WTC11 (cell line): ENCODE measurements at regions not wholly inside any gene's neighbourhood (a gene's known extent, or its start where the extent isn't known, plus 50 kb on each side); places are given as distances from the start of the nearest gene placed in this dataset.

Experiments used
- ATAC-seq: fragments of 200-7000 bp; cut with Tn5 transposase; 2 replicates; pipeline ENCODE4 v1.10.0; 2021; ENCODE audit warnings: mild to moderate bottlenecking, moderate library complexity
- CTCF ChIA-PET: fragments of 300-600 bp; sonication (Branson Sonifier 250); formaldehyde crosslinking; loops from one replicate; lab custom pipeline; 2021; ENCODE audit warnings: antibody characterized with exemption; lab: Charles Lee
- POLR2A ChIA-PET: fragments of 350-600 bp; sonication (Branson Sonifier 250); formaldehyde crosslinking; loops from one replicate; lab custom pipeline; 2021; ENCODE audit warnings: antibody characterized with exemption; lab: Charles Lee
- DNase-seq: peaks from one replicate; pipeline ENCODE4 v3.0.0; 2021; ENCODE audit warnings: low spot score
- H3K27ac Mint-ChIP-seq: 2 replicates; pipeline ENCODE4 v1.8.0; 2021; ENCODE audit warnings: mixed read lengths
- H3K27me3 Mint-ChIP-seq: 2 replicates; pipeline ENCODE4 v1.8.0; 2021; ENCODE audit warnings: low read depth, mild to moderate bottlenecking, moderate library complexity, mixed read lengths
- H3K36me3 Mint-ChIP-seq: 2 replicates; pipeline ENCODE4 v1.8.0; 2021; ENCODE audit warnings: mixed read lengths
- H3K4me1 Mint-ChIP-seq: 2 replicates; pipeline ENCODE4 v1.8.0; 2022; ENCODE audit warnings: mixed read lengths
- H3K4me3 Mint-ChIP-seq: 2 replicates; pipeline ENCODE4 v1.8.0; 2021; ENCODE audit warnings: mild to moderate bottlenecking, moderate library complexity, mixed read lengths
- H3K9me3 Mint-ChIP-seq: 2 replicates; pipeline ENCODE4 v1.8.0; 2021; ENCODE audit warnings: mixed read lengths
- EMX1 ChIP-seq: fragments of 250-450 bp; sonication (Bioruptor Pico); IDR thresholded peaks from 2 replicates; pipeline ENCODE4 v1.8.0; 2021; ENCODE audit warnings: mild to moderate bottlenecking
- ESRRA ChIP-seq: sonication (generic); formaldehyde crosslinking; IDR thresholded peaks from 2 replicates; pipeline ENCODE4 v1.8.1; 2022; ENCODE audit warnings: mild to moderate bottlenecking, missing genetic modification reagents, borderline replicate concordance
- FOXK1 ChIP-seq: sonication (generic); formaldehyde crosslinking; IDR thresholded peaks from 2 replicates; pipeline ENCODE4 v1.8.0; 2022; ENCODE audit warnings: mild to moderate bottlenecking, moderate library complexity, missing genetic modification reagents
- KAT7 ChIP-seq: sonication (generic); formaldehyde crosslinking; IDR thresholded peaks from 2 replicates; pipeline ENCODE4 v1.8.1; 2023; ENCODE audit warnings: missing genetic modification reagents, mild to moderate bottlenecking, borderline replicate concordance
- MXD4 ChIP-seq: fragments of 250-450 bp; sonication (Bioruptor Pico); IDR thresholded peaks from 2 replicates; pipeline ENCODE4 v1.8.0; 2021; ENCODE audit warnings: mild to moderate bottlenecking, moderate library complexity, borderline replicate concordance
- MYBL2 ChIP-seq: sonication (generic); formaldehyde crosslinking; IDR thresholded peaks from 2 replicates; pipeline ENCODE4 v1.8.1; 2023; ENCODE audit warnings: mild to moderate bottlenecking, moderate library complexity, missing genetic modification reagents
- NR3C1 ChIP-seq: sonication (generic); formaldehyde crosslinking; conservative IDR thresholded peaks from 2 replicates; pipeline ENCODE4 v1.8.1; 2023; ENCODE audit warnings: low read depth, mild to moderate bottlenecking, missing genetic modification reagents
- SMAD4 ChIP-seq: sonication (generic); formaldehyde crosslinking; IDR thresholded peaks from 2 replicates; pipeline ENCODE4 v1.8.0; 2022; ENCODE audit warnings: mild to moderate bottlenecking, missing genetic modification reagents
- ZNF121 ChIP-seq: sonication (generic); formaldehyde crosslinking; IDR thresholded peaks from 2 replicates; pipeline ENCODE4 v1.8.0; 2023; ENCODE audit warnings: missing genetic modification reagents
- ZNF219 ChIP-seq: sonication (generic); formaldehyde crosslinking; IDR thresholded peaks from 2 replicates; pipeline ENCODE4 v1.8.0; 2023; ENCODE audit warnings: missing genetic modification reagents, mild to moderate bottlenecking, borderline replicate concordance
- ZNF232 ChIP-seq: sonication (generic); formaldehyde crosslinking; IDR thresholded peaks from 2 replicates; pipeline ENCODE4 v1.8.0; 2022; ENCODE audit warnings: mild to moderate bottlenecking, missing genetic modification reagents
- ZNF317 ChIP-seq: sonication (generic); formaldehyde crosslinking; IDR thresholded peaks from 2 replicates; pipeline ENCODE4 v1.8.1; 2023; ENCODE audit warnings: low read depth, mild to moderate bottlenecking, moderate library complexity, missing genetic modification reagents, borderline replicate concordance
- TF ChIP-seq, protein P1 (sequence below): sonication (generic); formaldehyde crosslinking; IDR thresholded peaks from 2 replicates; pipeline ENCODE4 v1.8.0; 2022; ENCODE audit warnings: mild to moderate bottlenecking, missing genetic modification reagents
- TF ChIP-seq, protein P2 (sequence below): sonication (generic); formaldehyde crosslinking; IDR thresholded peaks from 2 replicates; pipeline ENCODE4 v1.8.1; 2022; ENCODE audit warnings: low read depth, mild to moderate bottlenecking, moderate library complexity, missing genetic modification reagents, borderline replicate concordance
- TF ChIP-seq, protein P3 (sequence below): fragments of 200-600 bp; IDR thresholded peaks from 2 replicates; pipeline ENCODE4 v1.8.0; 2022; ENCODE audit warnings: antibody characterized with exemption
- TF ChIP-seq, protein P4 (sequence below): sonication (generic); formaldehyde crosslinking; IDR thresholded peaks from 2 replicates; pipeline ENCODE4 v1.8.0; 2023; ENCODE audit warnings: mild to moderate bottlenecking, missing genetic modification reagents
- TF ChIP-seq, protein P5 (sequence below): sonication (generic); formaldehyde crosslinking; IDR thresholded peaks from 2 replicates; pipeline ENCODE4 v1.8.0; 2022; ENCODE audit warnings: mild to moderate bottlenecking, missing genetic modification reagents
- TF ChIP-seq, protein P6 (sequence below): sonication (generic); formaldehyde crosslinking; IDR thresholded peaks from 2 replicates; pipeline ENCODE4 v1.8.1; 2023; ENCODE audit warnings: mild to moderate bottlenecking, missing genetic modification reagents, moderate library complexity
- TF ChIP-seq, protein P7 (sequence below): sonication (generic); formaldehyde crosslinking; IDR thresholded peaks from 2 replicates; pipeline ENCODE4 v1.8.1; 2023; ENCODE audit warnings: mild to moderate bottlenecking, missing genetic modification reagents, moderate library complexity
- TF ChIP-seq, protein P8 (sequence below): sonication (generic); formaldehyde crosslinking; conservative IDR thresholded peaks from 2 replicates; pipeline ENCODE4 v1.8.1; 2023; ENCODE audit warnings: mild to moderate bottlenecking, low read depth, missing genetic modification reagents, moderate library complexity

DNA sequence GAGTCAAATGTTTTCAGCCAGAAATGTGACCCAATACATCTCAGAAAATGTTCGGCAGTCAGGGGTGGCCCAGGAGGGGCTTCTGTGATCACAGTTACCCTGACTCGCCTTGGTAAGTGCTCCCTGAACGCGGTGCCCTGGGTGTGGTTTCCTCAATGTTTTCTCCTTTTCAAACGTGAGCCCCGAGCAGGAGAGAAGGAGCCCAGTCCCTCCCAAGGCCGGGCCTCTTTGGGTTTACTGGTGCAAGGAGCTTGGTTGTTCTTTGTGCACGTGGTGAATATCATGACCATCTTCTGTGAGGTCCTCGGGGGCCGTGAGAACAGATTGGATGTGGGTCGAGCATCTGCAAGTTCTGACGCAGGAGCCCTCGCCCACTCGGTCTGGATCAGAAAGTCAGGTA, 55.8 kb upstream of the VIPR2 start:
- Mint-ChIP-seq H3K27me3 (no peaks in the 10 kb centered on the region), H3K4me3 (no peak overlapping the region), H3K36me3 (no peaks in the 10 kb centered on the region), H3K9me3 (no peaks in the 10 kb centered on the region), H3K27ac (no peak overlapping the region), H3K4me1 (peaks cover 15% of the 10 kb centered on the region)
- ChIA-PET CTCF (no interaction called here), POLR2A (no interaction called here)
- ATAC-seq (no peak), DNase-seq (no peak)
- TF ChIP-seq ZNF121 (CRISPR knock-in tag) (no peak), ESRRA (CRISPR knock-in tag) (no peak), ZNF232 (CRISPR knock-in tag) (no peak)
- TF ChIP-seq, protein P1, sequence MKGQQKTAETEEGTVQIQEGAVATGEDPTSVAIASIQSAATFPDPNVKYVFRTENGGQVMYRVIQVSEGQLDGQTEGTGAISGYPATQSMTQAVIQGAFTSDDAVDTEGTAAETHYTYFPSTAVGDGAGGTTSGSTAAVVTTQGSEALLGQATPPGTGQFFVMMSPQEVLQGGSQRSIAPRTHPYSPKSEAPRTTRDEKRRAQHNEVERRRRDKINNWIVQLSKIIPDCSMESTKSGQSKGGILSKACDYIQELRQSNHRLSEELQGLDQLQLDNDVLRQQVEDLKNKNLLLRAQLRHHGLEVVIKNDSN = no peak
- TF ChIP-seq, protein P2, sequence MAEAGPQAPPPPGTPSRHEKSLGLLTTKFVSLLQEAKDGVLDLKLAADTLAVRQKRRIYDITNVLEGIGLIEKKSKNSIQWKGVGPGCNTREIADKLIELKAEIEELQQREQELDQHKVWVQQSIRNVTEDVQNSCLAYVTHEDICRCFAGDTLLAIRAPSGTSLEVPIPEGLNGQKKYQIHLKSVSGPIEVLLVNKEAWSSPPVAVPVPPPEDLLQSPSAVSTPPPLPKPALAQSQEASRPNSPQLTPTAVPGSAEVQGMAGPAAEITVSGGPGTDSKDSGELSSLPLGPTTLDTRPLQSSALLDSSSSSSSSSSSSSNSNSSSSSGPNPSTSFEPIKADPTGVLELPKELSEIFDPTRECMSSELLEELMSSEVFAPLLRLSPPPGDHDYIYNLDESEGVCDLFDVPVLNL (CRISPR knock-in tag) = no peak
- TF ChIP-seq, protein P3, sequence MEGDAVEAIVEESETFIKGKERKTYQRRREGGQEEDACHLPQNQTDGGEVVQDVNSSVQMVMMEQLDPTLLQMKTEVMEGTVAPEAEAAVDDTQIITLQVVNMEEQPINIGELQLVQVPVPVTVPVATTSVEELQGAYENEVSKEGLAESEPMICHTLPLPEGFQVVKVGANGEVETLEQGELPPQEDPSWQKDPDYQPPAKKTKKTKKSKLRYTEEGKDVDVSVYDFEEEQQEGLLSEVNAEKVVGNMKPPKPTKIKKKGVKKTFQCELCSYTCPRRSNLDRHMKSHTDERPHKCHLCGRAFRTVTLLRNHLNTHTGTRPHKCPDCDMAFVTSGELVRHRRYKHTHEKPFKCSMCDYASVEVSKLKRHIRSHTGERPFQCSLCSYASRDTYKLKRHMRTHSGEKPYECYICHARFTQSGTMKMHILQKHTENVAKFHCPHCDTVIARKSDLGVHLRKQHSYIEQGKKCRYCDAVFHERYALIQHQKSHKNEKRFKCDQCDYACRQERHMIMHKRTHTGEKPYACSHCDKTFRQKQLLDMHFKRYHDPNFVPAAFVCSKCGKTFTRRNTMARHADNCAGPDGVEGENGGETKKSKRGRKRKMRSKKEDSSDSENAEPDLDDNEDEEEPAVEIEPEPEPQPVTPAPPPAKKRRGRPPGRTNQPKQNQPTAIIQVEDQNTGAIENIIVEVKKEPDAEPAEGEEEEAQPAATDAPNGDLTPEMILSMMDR = no peak

DNA sequence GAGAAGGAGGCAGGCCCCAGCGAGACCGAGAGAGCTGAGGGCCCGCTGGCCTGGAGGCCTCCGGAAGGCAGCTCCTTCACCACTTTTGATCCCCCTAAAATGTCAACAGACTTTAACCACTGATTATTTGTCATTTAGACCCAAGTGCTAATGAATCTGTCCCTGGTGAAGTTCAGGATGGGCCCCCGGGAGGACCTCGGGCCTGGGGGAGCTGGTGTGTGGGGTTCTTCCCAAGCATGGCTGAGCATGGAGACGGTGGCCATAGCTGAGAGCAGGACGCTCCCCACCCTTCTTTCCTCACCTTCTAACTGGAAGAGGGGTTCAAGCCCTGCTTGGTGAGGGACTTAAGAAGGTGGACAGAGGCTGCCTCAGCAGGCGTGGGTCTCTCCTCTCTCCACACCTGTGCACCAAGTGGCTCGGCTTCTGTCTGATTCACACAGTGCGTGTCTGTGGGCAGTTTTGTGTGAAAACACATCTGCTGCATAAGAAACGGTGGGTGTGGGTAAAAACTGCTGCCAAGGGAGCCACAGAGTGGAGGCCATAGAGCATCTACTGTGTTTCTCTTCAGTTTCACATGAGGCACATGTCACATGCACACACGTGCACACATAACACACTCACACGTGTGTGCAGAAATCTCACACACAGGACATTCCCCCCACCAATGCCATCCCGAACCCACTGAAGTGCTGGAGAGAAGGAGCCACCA, 53.5 kb upstream of the VIPR2 start:
- Mint-ChIP-seq H3K27me3 (no peaks in the 10 kb centered on the region), H3K9me3 (no peaks in the 10 kb centered on the region), H3K36me3 (no peaks in the 10 kb centered on the region), H3K4me3 (no peak overlapping the region), H3K27ac (no peak overlapping the region), H3K4me1 (peaks cover 25% of the 10 kb centered on the region)
- ATAC-seq = no peak
- no peak for DNase-seq
- ChIA-PET POLR2A (no interaction called here), CTCF (interaction anchor here (0.7 to 1.6 kb wide), 3 partner anchors 15 to 197 kb away, joined by 3 to 4 read pairs (median 3); no protein-coding TSS in a partner anchor)
- TF ChIP-seq, protein P4, sequence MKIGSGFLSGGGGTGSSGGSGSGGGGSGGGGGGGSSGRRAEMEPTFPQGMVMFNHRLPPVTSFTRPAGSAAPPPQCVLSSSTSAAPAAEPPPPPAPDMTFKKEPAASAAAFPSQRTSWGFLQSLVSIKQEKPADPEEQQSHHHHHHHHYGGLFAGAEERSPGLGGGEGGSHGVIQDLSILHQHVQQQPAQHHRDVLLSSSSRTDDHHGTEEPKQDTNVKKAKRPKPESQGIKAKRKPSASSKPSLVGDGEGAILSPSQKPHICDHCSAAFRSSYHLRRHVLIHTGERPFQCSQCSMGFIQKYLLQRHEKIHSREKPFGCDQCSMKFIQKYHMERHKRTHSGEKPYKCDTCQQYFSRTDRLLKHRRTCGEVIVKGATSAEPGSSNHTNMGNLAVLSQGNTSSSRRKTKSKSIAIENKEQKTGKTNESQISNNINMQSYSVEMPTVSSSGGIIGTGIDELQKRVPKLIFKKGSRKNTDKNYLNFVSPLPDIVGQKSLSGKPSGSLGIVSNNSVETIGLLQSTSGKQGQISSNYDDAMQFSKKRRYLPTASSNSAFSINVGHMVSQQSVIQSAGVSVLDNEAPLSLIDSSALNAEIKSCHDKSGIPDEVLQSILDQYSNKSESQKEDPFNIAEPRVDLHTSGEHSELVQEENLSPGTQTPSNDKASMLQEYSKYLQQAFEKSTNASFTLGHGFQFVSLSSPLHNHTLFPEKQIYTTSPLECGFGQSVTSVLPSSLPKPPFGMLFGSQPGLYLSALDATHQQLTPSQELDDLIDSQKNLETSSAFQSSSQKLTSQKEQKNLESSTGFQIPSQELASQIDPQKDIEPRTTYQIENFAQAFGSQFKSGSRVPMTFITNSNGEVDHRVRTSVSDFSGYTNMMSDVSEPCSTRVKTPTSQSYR (CRISPR knock-in tag) = no peak
- TF ChIP-seq SMAD4 (CRISPR knock-in tag) (no peak), ZNF219 (CRISPR knock-in tag) (no peak), ESRRA (CRISPR knock-in tag) (no peak), MXD4 (CRISPR knock-in tag) (no peak), FOXK1 (CRISPR knock-in tag) (no peak), ZNF317 (CRISPR knock-in tag) (no peak), NR3C1 (no peak), EMX1 (CRISPR knock-in tag) (no peak), KAT7 (CRISPR knock-in tag) (no peak), MYBL2 (CRISPR knock-in tag) (no peak)
- TF ChIP-seq, protein P5, sequence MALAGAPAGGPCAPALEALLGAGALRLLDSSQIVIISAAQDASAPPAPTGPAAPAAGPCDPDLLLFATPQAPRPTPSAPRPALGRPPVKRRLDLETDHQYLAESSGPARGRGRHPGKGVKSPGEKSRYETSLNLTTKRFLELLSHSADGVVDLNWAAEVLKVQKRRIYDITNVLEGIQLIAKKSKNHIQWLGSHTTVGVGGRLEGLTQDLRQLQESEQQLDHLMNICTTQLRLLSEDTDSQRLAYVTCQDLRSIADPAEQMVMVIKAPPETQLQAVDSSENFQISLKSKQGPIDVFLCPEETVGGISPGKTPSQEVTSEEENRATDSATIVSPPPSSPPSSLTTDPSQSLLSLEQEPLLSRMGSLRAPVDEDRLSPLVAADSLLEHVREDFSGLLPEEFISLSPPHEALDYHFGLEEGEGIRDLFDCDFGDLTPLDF (CRISPR knock-in tag) = no peak
- TF ChIP-seq, protein P6, sequence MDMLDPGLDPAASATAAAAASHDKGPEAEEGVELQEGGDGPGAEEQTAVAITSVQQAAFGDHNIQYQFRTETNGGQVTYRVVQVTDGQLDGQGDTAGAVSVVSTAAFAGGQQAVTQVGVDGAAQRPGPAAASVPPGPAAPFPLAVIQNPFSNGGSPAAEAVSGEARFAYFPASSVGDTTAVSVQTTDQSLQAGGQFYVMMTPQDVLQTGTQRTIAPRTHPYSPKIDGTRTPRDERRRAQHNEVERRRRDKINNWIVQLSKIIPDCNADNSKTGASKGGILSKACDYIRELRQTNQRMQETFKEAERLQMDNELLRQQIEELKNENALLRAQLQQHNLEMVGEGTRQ (CRISPR knock-in tag) = no peak
- TF ChIP-seq, protein P7, sequence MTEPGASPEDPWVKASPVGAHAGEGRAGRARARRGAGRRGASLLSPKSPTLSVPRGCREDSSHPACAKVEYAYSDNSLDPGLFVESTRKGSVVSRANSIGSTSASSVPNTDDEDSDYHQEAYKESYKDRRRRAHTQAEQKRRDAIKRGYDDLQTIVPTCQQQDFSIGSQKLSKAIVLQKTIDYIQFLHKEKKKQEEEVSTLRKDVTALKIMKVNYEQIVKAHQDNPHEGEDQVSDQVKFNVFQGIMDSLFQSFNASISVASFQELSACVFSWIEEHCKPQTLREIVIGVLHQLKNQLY = no peak
- TF ChIP-seq, protein P8, sequence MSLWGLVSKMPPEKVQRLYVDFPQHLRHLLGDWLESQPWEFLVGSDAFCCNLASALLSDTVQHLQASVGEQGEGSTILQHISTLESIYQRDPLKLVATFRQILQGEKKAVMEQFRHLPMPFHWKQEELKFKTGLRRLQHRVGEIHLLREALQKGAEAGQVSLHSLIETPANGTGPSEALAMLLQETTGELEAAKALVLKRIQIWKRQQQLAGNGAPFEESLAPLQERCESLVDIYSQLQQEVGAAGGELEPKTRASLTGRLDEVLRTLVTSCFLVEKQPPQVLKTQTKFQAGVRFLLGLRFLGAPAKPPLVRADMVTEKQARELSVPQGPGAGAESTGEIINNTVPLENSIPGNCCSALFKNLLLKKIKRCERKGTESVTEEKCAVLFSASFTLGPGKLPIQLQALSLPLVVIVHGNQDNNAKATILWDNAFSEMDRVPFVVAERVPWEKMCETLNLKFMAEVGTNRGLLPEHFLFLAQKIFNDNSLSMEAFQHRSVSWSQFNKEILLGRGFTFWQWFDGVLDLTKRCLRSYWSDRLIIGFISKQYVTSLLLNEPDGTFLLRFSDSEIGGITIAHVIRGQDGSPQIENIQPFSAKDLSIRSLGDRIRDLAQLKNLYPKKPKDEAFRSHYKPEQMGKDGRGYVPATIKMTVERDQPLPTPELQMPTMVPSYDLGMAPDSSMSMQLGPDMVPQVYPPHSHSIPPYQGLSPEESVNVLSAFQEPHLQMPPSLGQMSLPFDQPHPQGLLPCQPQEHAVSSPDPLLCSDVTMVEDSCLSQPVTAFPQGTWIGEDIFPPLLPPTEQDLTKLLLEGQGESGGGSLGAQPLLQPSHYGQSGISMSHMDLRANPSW (CRISPR knock-in tag) = no peak
